DOHH2 (cell line): ENCODE measurements at regions not wholly inside any gene's neighbourhood (a gene's known extent, or its start where the extent isn't known, plus 50 kb on each side); places are given as distances from the start of the nearest gene placed in this dataset.
"Not testable (repeated sequence)": the region's sequence is repeated elsewhere in the genome, so short reads cannot be mapped to it uniquely, and the experiment has no call there.

Experiments used
- H3F3A ChIP-seq: fragments of 200-600 bp; sonication (generic), shearing (Covaris generic); 2 replicates; pipeline ENCODE4 v1.6.0; 2016; ENCODE audit warnings: antibody characterized with exemption, mild to moderate bottlenecking; ENCODE audit not compliant: control insufficient read depth, insufficient read depth
- H3K27ac ChIP-seq: fragments of 200-600 bp; sonication (generic); 2 replicates; pipeline ENCODE4 v1.5.1; 2014; ENCODE audit warnings: low read depth, mild to moderate bottlenecking, low read length, moderate library complexity
- H3K27me3 ChIP-seq: fragments of 200-600 bp; sonication (generic); 2 replicates; pipeline ENCODE4 v1.6.1; 2014; ENCODE audit warnings: mild to moderate bottlenecking, low read length, mixed read lengths; ENCODE audit not compliant: control insufficient read depth
- H3K36me3 ChIP-seq: fragments of 200-600 bp; sonication (generic); 2 replicates; pipeline ENCODE4 v1.6.1; 2014; ENCODE audit warnings: mild to moderate bottlenecking, low read length, moderate library complexity, mixed read lengths; ENCODE audit not compliant: control insufficient read depth
- H3K4me1 ChIP-seq: fragments of 200-600 bp; sonication (generic); 2 replicates; pipeline ENCODE4 v1.6.1; 2014; ENCODE audit warnings: mild to moderate bottlenecking, low read length, mixed read lengths; ENCODE audit not compliant: control insufficient read depth
- H3K4me2 ChIP-seq: fragments of 200-600 bp; sonication (generic); 2 replicates; pipeline ENCODE4 v1.6.0; 2014; ENCODE audit warnings: mild to moderate bottlenecking, low read length, moderate library complexity
- H3K4me3 ChIP-seq: fragments of 200-600 bp; sonication (generic); 2 replicates; pipeline ENCODE4 v1.5.1; 2014; ENCODE audit warnings: mild to moderate bottlenecking, low read length, mixed read lengths
- H3K79me2 ChIP-seq: fragments of 200-600 bp; sonication (generic); 2 replicates; pipeline ENCODE4 v1.6.1; 2014; ENCODE audit warnings: mild to moderate bottlenecking, low read length, mixed read lengths; ENCODE audit not compliant: control insufficient read depth
- H3K9me2 ChIP-seq: fragments of 200-600 bp; sonication (generic); replicated peaks from 2 replicates; pipeline ENCODE4 v1.6.1; 2014; ENCODE audit warnings: mild to moderate bottlenecking, low read length, mixed read lengths; ENCODE audit not compliant: control insufficient read depth
- H3K9me3 ChIP-seq: fragments of 200-600 bp; sonication (generic); 2 replicates; pipeline ENCODE4 v1.6.1; 2014; ENCODE audit warnings: antibody characterized with exemption, low read length, mixed read lengths; ENCODE audit not compliant: control insufficient read depth, insufficient read depth
- H4K20me1 ChIP-seq: fragments of 200-600 bp; sonication (generic); 2 replicates; pipeline ENCODE4 v1.6.0; 2014; ENCODE audit warnings: low read depth, mild to moderate bottlenecking, antibody characterized with exemption, low read length, moderate library complexity; ENCODE audit not compliant: control insufficient read depth, insufficient read depth
- EZH2phosphoT487 ChIP-seq: fragments of 200-600 bp; sonication (generic); IDR thresholded peaks from 2 replicates; pipeline ENCODE4 v1.6.1; 2017; ENCODE audit warnings: borderline replicate concordance, mild to moderate bottlenecking, antibody characterized with exemption, low read length, moderate library complexity, mixed read lengths
- TF ChIP-seq, protein P1 (sequence below): fragments of 200-600 bp; sonication (generic); IDR thresholded peaks from one replicate; pipeline ENCODE4 v1.5.1; 2014; ENCODE audit warnings: antibody characterized with exemption, mild to moderate bottlenecking, low read depth, low read length; ENCODE audit not compliant: poor library complexity, severe bottlenecking

DNA sequence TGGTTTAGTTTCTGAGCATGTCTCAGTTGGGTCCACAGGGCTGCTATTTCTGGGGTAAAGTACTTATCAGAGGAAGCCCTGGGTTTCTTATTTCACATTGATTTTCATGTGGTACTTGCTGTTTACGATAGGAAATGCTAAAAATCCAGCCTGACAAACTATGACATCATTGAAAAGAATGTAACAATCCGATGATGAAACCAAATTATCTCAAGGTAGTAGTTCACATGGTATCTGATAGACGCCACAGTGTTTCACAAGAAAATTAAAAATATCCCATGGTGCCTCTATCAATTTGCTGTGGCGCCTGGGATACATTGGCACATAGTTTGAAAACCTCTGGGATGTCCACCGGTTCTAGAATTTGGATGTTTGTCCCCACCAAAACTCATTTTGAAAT, 418.9 kb upstream of the RPS6KA3 start:
- Histone ChIP-seq H3F3A (no peaks in the 10 kb centered on the region), H3K27ac (no peak overlapping the region), H3K9me2 (no peaks in the 10 kb centered on the region), H3K4me1 (no peaks in the 10 kb centered on the region), H3K4me3 (no peak overlapping the region), H3K9me3 (no peaks in the 10 kb centered on the region), H3K4me2 (no peak overlapping the region), H3K36me3 (no peaks in the 10 kb centered on the region), H4K20me1 (no peaks in the 10 kb centered on the region), H3K27me3 (no peaks in the 10 kb centered on the region), H3K79me2 (no peaks in the 10 kb centered on the region)
- TF ChIP-seq EZH2phosphoT487 = no peak
- TF ChIP-seq, protein P1, sequence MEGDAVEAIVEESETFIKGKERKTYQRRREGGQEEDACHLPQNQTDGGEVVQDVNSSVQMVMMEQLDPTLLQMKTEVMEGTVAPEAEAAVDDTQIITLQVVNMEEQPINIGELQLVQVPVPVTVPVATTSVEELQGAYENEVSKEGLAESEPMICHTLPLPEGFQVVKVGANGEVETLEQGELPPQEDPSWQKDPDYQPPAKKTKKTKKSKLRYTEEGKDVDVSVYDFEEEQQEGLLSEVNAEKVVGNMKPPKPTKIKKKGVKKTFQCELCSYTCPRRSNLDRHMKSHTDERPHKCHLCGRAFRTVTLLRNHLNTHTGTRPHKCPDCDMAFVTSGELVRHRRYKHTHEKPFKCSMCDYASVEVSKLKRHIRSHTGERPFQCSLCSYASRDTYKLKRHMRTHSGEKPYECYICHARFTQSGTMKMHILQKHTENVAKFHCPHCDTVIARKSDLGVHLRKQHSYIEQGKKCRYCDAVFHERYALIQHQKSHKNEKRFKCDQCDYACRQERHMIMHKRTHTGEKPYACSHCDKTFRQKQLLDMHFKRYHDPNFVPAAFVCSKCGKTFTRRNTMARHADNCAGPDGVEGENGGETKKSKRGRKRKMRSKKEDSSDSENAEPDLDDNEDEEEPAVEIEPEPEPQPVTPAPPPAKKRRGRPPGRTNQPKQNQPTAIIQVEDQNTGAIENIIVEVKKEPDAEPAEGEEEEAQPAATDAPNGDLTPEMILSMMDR = no peak

DNA sequence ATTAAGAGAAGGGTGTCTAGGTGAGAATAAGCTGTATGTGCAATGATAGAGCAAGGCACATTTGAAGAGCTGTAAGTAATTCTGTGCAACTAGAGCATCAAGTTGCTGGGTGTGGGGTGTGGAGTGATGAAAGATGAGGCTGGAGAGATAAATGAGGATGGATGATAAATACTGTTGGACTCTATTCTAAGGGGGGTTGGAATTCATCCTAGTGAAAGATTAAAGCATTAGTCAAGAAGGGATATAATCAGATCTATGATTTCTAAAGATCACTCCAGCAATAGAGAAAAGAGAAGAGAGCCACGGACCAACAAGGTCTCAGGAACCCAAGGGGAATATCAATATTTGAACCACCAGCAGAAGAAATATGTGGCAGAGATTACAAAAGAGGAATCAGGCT, 415.0 kb upstream of the RPS6KA3 start:
- Histone ChIP-seq H3K9me3 (no peaks in the 10 kb centered on the region), H3K27me3 (no peaks in the 10 kb centered on the region), H3K9me2 (no peaks in the 10 kb centered on the region), H3K4me1 (no peaks in the 10 kb centered on the region), H3F3A (no peaks in the 10 kb centered on the region), H4K20me1 (no peaks in the 10 kb centered on the region), H3K4me3 (no peak overlapping the region), H3K79me2 (no peaks in the 10 kb centered on the region), H3K27ac (no peak overlapping the region), H3K4me2 (no peak overlapping the region), H3K36me3 (no peaks in the 10 kb centered on the region)
- TF ChIP-seq, protein P1 = no peak
- TF ChIP-seq EZH2phosphoT487 = no peak

DNA sequence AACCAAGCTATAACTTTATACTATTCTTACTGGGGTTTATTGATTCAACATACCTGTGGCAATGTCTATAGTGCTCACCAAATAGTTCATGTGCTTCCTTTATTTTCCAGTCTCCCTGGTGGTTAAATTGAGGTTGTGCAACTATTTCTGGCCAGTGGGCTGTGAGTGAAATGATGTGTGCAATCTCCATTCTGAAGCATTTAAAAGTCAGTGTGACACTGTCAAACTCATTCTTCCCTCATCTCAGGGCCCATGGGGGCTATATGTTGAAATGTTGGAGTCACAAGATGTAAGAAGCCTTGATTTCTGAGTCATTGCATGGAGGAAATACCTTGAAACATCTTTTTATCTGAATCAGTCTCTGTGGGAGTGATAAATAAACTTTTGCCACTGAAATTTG, 414.3 kb upstream of the RPS6KA3 start:
- no peaks in the 10 kb centered on the region for H3K9me3 ChIP-seq
- no peaks in the 10 kb centered on the region for H3K9me2 ChIP-seq
- H4K20me1 ChIP-seq = no peaks in the 10 kb centered on the region
- no peaks in the 10 kb centered on the region for H3K79me2 ChIP-seq
- H3K27me3 ChIP-seq = no peaks in the 10 kb centered on the region
- no peak overlapping the region for H3K4me2 ChIP-seq
- H3K27ac ChIP-seq = no peak overlapping the region
- H3K36me3 ChIP-seq = no peaks in the 10 kb centered on the region
- H3F3A ChIP-seq = no peaks in the 10 kb centered on the region
- H3K4me1 ChIP-seq = no peaks in the 10 kb centered on the region
- no peak for TF ChIP-seq EZH2phosphoT487
- TF ChIP-seq, protein P1 = no peak
- H3K4me3 ChIP-seq = no peak overlapping the region

DNA sequence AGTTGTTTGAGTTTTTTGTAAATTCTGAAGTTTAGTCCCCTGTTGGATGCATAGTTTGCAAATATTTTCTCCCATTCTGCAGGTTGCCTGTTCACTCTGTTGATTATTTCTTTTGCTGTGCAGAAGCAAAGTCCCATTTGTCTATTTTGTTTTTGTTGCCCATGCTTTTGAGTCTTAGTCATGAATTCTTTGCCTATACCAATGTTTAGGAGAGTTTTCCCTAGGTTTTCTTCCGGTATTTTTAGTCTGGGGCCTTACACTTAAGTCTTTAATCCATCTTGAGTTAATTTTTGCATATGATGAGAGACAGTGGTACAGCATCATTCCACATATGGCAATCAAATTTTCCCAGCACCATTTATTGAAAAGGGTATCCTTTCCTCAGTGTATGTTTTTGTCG, 405.8 kb upstream of the RPS6KA3 start:
- no peak overlapping the region for H3K4me3 ChIP-seq
- H4K20me1 ChIP-seq = no peaks in the 10 kb centered on the region
- no peak overlapping the region for H3K27ac ChIP-seq
- H3K36me3 ChIP-seq = no peaks in the 10 kb centered on the region
- H3F3A ChIP-seq = no peaks in the 10 kb centered on the region
- H3K79me2 ChIP-seq = no peaks in the 10 kb centered on the region
- no peak for TF ChIP-seq EZH2phosphoT487
- TF ChIP-seq, protein P1 = no peak
- no peak overlapping the region for H3K4me2 ChIP-seq
- no peaks in the 10 kb centered on the region for H3K9me2 ChIP-seq
- no peaks in the 10 kb centered on the region for H3K9me3 ChIP-seq
- H3K4me1 ChIP-seq = no peaks in the 10 kb centered on the region
- no peaks in the 10 kb centered on the region for H3K27me3 ChIP-seq

DNA sequence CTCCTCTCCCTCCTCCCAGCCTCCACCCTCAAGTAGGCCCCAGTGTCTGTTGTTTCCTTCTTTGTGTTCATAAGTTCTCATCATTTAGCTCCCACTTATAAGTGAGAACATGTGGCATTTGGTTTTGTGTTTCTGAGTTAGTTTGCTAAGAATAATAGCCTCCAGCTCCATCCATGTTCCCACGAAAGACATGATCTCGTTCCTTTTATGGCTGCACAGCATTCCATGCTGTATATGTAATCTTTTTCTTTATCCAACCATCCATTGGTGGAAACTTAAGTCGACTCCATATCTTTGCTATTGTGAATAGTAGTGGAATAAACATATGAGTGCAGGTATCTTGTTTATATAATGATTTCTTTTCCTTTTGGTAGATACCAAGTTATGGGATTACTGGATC, 405.0 kb upstream of the RPS6KA3 start:
- H3K36me3 ChIP-seq, H4K20me1 ChIP-seq, H3K79me2 ChIP-seq, H3K4me1 ChIP-seq, H3K4me3 ChIP-seq, H3K27me3 ChIP-seq, H3K9me2 ChIP-seq, H3K27ac ChIP-seq, H3K4me2 ChIP-seq, H3K9me3 ChIP-seq, H3F3A ChIP-seq: not testable (repeated sequence)
